NCI-H1436 treated with DMSO at 0.1 percent for 48 hours (cell line): ENCODE measurements at regions not wholly inside any gene's neighbourhood (a gene's known extent, or its start where the extent isn't known, plus 50 kb on each side); places are given as distances from the start of the nearest gene placed in this dataset.

Experiments
- DNase-seq: peaks from one replicate; lab custom pipeline; 2025; lab: John Stamatoyannopoulos, UW

DNA sequence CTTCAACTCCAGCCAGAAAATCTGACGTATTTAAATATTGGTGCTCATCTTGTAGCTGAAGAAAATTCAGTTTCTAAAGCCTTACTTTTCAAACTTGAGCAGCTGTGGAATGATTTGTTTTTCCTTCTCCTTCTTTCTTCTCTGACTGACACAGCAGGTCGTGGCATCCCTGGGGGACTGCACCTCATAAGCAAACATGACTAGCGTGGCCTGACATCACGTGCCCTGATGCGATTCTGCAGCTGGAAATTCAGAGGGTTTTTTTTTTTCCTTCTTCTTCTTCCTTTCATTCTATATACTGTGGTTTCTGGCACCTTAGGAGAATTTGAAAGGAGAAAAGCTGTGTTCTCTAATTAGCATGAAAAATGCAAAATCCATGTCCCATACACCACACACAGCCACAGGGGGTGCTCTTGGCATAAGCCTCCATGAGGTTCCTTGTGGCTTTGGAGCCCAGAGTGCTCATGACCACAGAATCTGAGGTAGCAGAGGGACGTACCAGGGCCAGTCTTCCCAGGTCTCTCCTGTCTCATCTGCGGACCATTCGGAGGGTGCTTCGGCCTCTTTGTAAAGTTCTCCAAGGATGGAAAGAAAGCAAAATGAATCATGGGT is 258.5 kb upstream of the CDH4 start:
- no peak for DNase-seq

DNA sequence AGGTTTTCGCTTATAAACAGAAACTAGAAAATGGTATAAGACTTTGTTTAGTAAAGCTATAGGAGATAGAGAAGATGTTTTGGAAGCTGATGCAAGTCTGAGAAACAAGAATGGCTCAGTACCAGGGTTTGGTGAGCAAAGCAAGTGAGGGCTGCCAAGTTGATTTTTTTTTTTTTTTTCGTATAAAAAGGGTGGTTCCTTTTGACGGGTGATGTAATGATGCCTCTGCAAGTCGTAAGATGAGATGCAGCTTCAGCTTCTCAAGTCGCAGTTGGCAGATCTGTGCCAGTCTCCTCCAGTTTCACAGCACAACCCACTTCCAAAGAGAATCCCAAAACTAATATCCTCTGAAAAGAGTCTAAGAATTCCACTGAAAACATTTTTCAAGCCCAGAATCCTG is 252.8 kb upstream of the CDH4 start:
- no peak for DNase-seq

- DNase-seq: no peak
Measured at GRCh38 chr20:61002090-61002489, 250.0 kb upstream of the CDH4 start.

DNA sequence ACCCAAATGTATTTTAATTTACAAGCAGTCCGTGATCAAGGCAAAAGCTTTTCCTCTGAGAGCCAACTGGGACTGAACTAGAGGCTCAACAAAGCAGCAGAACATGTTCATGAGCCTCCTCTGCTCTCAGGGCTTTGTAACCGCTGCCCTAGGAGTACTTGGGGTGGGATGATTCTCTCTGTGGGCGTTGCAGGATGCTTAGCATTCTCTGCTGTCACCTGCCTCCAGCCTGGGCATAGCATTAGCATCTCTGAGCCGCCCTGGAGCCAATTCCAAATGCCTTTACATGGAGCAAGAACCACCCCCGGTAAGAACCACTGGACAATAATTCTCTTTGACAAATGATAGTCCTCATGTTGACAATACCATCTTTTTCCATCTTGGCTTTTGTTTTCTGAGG is 237.6 kb upstream of the CDH4 start:
- no peak for DNase-seq

DNA sequence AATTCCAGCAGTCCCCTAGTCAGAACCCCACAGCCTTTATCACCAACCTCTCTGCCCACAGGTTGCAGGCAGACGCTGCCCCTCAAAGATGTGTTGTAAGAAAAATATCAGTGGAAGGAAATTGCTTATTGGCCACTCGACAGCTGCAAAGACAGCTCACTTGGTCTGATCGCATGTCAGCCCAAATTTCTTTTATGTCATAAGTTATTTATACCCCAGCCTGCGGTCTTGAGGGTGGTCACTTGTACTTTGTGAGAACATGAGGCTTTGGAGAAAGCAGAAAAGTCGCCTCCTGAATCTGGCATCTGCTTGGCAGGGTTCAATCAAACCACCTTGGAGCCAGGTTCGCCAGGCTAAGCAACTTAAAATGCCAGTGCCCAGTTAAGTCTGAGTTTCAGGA is 236.5 kb upstream of the CDH4 start:
- no peak for DNase-seq

DNA sequence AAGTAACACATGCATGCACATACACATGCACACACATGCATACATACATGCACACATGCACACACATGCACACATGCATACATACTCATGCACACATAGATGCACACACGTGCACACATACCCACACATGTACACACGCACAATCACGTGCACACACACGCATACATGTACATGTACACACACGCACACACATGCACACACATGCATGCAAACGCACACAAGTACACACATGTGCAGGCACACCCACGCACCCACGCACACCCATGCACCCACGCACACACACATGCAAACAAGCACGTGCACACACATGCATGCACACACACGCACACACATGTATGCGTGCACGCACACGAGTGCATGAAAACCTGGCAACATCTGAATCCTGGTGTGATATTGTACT is 232.7 kb upstream of the CDH4 start:
- no peak for DNase-seq

DNA sequence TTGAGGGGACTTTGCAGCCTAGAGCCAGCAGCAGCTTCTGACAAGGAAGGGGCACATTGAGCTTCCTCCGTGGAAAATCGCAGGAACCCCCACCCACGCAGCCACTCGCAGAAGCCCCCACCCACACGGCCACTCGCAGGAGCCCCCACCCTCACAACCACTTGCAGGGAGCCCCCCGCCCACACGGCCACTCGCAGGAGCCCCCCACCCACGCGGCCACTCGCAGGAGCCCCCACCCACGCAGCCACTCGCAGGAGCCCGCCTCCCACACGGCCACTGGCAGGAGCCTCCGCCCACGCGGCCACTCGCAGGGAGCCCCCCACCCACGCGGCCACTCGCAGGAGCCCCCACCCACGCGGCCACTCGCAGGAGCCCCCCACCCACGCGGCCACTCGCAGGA is 228.4 kb upstream of the CDH4 start:
- DNase-seq: no peak

DNA sequence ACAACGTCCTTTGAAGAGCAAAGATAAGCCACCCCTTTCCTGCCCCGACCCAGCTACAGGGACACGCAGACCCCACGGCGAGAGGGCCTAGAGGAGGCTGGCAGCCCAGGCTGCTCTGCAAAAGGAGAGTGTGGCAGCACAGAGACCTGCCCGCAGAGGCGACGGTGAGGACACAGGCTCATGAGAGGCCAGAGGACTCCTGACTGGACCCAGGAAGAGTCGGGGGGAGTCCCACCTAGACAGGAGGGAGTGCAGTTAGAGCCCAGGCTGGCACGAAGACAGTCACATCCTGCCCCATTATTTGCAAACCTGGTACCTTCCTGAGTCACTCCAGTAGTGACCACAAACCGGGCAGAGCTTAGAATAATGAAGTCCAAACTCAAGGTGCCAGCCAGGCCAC is 227.7 kb upstream of the CDH4 start:
- DNase-seq: no peak

DNA sequence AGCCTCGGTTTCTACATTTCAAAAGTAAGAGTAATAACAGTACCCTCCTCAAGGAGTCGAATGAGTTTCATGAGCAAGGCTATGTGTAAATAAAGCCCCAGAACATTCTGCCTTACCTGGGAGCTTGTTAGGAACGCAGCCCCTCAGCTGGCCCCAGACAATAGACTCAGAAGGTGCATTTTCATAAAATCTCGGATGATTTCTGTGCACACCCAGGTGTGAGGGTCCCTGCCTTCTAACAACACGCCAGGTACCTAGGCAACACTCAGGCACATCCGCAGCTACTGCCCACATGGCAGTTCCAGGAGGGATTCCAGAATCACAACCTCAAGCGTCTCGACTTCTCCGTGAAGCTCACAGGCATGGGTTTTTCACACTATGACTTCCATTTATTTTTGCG is 226.5 kb upstream of the CDH4 start:
- DNase-seq: no peak

DNA sequence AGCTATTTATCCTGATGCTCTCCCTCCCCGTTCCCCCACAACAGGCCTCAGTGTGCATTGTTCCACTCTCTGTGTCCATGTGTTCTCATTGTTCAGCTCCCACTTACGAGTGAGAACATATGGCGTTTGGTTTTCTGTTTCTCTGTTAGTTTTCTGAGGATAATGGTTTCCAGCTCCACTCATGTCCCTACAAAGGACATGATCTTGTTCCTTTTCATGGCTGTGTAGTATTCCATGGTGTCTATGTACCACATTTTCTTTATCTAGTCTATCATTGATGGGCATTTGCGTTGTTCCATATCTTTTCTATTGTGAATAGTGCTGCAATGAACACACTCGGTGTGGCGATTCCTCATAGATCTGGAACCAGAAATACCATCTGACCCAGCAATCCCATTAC is 225.9 kb upstream of the CDH4 start:
- no peak for DNase-seq

- no peak for DNase-seq
Measured at GRCh38 chr20:61026731-61027130, 225.3 kb upstream of the CDH4 start.

DNA sequence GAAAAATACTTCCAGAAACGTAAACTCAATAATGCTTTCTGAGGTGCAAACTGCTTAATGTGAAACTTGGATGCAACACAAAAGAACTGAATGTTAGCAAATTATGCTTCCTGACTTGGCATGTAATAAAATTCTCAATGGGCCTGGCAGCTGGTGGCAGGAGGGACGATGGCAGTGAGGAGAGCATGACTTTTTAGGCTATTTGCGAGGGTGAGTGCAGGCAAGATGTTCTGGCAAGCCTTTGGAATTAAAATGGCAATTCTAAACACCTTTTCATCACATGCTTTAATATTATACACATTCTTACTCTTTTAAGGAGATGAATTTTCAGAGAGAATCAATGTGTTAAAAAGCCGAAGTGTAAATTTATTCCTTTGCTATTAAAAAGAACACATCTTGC is 224.8 kb upstream of the CDH4 start:
- no peak for DNase-seq

DNA sequence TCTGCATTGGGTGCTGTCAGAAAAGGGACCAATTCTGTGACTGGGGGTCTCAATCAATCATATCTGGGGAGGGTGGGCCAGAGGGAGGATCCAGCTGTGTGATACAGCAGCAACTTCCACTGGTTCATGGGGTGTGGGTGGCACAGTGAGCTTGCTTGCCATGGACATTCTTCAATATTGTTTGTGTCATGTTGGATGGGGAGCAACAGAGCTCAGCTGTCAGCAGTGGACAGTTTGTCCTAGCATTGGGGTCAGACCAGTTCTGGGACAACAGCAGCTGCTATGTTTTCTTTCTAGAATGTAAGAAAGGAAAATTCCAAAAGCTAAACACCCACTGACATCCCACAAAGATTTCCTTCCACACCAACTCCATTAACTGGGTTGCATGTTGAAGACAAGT is 221.9 kb upstream of the CDH4 start:
- DNase-seq: no peak

GRCh38 chr20:61031101-61031830 is 220.8 kb upstream of the CDH4 start:
- no peak for DNase-seq

DNA sequence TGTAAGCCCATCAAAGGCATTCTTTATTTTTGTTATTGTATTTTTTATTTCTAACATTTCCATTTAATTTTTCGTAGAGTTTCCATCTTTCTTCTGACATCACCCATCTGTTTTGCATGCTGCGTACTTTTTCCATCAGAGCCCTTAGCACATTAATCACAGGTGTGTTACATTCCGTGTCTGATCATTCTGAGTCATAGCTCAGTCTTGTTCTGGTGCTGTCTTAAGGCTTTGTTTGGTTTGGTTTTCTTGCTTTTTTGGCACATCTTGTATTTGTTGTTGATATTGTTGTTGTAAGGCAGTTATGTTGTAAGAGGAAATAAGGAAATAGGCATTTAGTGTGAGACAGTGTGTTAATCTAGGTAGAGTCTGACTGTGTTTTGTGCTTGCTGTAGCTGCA is 214.6 kb upstream of the CDH4 start:
- DNase-seq: no peak

DNA sequence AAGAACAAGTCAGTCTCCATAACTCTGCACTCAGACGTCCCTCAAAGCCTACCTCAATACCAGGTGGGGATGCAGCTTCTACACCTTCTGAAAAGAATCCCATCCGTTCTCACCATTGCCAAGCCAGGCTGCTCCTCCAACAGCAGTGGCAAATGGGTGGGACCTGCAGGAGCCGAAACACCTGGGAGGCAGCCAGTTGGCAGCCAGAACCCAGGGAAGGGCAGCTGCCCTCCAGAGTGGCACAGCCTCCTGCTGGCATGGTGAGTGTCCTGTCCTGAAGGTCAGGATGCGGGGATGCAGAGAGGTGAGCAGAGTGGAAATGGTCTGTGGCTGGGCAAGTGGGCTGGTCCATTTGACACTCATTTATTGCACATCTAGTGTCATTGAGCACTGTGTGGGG is 210.6 kb upstream of the CDH4 start:
- DNase-seq: no peak

GRCh38 chr20:61042506-61043385 is 209.3 kb upstream of the CDH4 start:
- DNase-seq: no peak

DNA sequence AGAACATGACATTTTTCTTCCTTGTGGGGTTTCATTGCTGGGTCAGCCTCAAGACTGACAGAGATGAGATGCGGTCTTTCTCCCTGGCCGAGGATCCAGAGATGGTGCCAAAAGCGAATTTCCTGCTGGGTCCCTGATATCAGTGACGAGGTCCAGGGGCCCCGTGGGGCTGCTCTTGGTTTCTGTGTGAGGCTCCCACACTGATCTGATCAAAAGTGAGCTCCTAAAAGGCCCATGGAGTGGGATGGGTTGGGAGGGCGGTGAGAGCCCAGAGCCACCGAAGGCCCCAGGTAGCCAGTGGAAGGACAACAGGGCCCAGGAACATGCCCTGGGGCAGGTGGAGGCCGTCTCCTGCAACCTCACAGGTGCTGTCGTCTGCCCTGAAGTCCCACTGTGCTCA is 208.4 kb upstream of the CDH4 start:
- no peak for DNase-seq

- no peak for DNase-seq
Measured at GRCh38 chr20:61044499-61044898, 207.6 kb upstream of the CDH4 start.

GRCh38 chr20:61045091-61045490 is 207.0 kb upstream of the CDH4 start:
- no peak for DNase-seq

- DNase-seq: no peak
Measured at GRCh38 chr20:61045876-61046585, 206.0 kb upstream of the CDH4 start.

DNA sequence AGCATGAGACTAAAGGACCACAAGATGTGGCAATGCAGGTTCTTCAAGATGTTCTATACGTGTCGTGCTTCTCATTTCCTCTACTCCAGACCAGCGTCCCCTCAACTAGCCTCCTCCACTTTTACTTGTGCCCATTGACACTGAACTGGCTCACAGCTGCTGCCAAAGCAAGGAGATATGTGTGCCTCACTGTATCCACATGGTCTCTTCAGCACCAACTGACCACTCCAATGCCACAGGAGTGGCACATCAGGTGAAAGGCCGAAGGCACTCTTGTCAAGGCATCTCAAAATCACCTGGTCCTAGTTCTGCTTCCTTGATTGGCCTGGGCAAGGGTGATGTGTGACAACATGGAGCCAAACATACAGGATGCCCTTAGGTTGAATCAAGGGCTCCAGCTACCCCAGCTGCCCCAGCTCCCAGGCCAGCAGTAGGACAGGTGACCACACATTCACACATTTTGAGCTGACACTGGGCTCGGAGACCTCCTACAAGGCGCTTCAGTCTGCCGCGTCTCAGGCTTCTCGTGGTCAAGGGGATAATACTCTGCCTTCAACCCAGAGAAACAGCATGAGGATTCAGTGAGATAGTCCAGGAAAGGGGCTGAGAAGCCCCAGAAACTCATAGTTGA is 205.2 kb upstream of the CDH4 start:
- DNase-seq: no peak
